ENCODE measurements at regions not wholly inside any gene's neighbourhood (a gene's known extent, or its start where the extent isn't known, plus 50 kb on each side); places are given as distances from the start of the nearest gene placed in this dataset.
"Not testable (repeated sequence)": the region's sequence is repeated elsewhere in the genome, so short reads cannot be mapped to it uniquely, and the experiment has no call there.

DNA sequence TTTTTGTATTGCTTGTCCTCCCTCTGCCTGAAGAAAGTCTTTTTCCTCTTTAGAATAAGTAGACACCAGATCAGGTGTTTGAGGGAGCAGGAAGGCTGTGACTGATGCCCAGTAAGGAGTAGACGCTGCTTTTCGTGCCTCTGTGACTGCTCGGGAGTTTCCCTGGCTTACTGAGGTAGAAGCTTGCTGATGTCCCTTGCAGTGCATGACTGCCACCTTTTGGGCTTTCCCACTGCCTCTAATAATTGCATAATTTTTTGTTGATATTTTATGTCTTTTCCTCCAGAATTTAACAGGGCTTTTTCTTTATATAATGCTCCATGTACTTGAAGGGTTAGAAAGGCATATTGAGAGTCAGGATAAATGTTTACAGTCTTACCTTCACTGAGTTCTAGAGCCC, 1240.2 kb downstream of the CDY2B start:
- Histone ChIP-seq H3K79me2 (ENCODE audit: control insufficient read depth in 1 of 2, insufficient read depth in 2 of 2, low read length in 2 of 2) (no peaks in the 10 kb centered on the region), H3K9ac (replicated peaks in 1 of 4; ENCODE audit: extremely low read depth in 1 of 4, low read depth in 3 of 4, low read length in 3 of 4) (no peak overlapping the region), H3K27me3 (replicated peaks in 1 of 4; ENCODE audit: control insufficient read depth in 3 of 4, extremely low read depth in 1 of 4, insufficient read depth in 3 of 4, low read length in 3 of 4) (no peaks in the 10 kb centered on the region), H4K8ac (ENCODE audit: extremely low read depth, insufficient read depth, low read length) (no peak overlapping the region), H2AK5ac (ENCODE audit: low read depth, low read length) (no peak overlapping the region), H3K23me2 (ENCODE audit: low read depth, low read length) (no peaks in the 10 kb centered on the region), H2BK15ac (ENCODE audit: low read length) (no peak overlapping the region), H2BK120ac (replicated peaks; ENCODE audit: low read depth, low read length) (no peak overlapping the region), H3K56ac (replicated peaks; ENCODE audit: insufficient read length, low read depth, low read length) (no peak overlapping the region), H3K9me3 (ENCODE audit: insufficient read depth in 2 of 2, low read depth in 1 of 2, low read length in 1 of 2) (no peaks in the 10 kb centered on the region), H4K91ac (replicated peaks; ENCODE audit: insufficient read length, low read length) (no peak overlapping the region), H2BK5ac (ENCODE audit: low read depth, low read length) (no peak overlapping the region), H3K4me1 (replicated peaks in 1 of 4; ENCODE audit: control insufficient read depth in 3 of 4, insufficient read depth in 4 of 4, low read length in 3 of 4) (no peaks in the 10 kb centered on the region), H3K4ac (replicated peaks; ENCODE audit: insufficient read length, low read depth, low read length) (no peak overlapping the region), H2AFZ (ENCODE audit: low read length) (no peak overlapping the region), H3K18ac (ENCODE audit: extremely low read depth, low read length) (no peak overlapping the region), H2BK20ac (ENCODE audit: low read length) (no peak overlapping the region), H3K4me3 (ENCODE audit: extremely low read depth in 1 of 4, insufficient read depth in 2 of 4, low read depth in 3 of 4, low read length in 4 of 4) (no peak overlapping the region), H2BK12ac (ENCODE audit: low read depth, low read length) (no peak overlapping the region), H3K23ac (ENCODE audit: insufficient read length) (no peak overlapping the region), H4K20me1 (replicated peaks in 1 of 2; ENCODE audit: control insufficient read depth in 1 of 2, insufficient read depth in 2 of 2, low read length in 2 of 2) (no peaks in the 10 kb centered on the region), H3K14ac (ENCODE audit: insufficient read length) (no peak overlapping the region), H3K27ac (ENCODE audit: low read depth, low read length) (no peak overlapping the region), H4K5ac (ENCODE audit: insufficient read length, low read depth, low read length) (no peak overlapping the region), H3K4me2 (ENCODE audit: insufficient read depth in 1 of 2, low read depth in 2 of 2, low read length in 2 of 2) (no peak overlapping the region), H3K79me1 (ENCODE audit: low read depth, low read length) (no peaks in the 10 kb centered on the region), H3K36me3 (ENCODE audit: control insufficient read depth in 2 of 4, insufficient read depth in 4 of 4, low read length in 3 of 4) (no peaks in the 10 kb centered on the region)
- no peak for TF ChIP-seq CHD1 (IDR thresholded peaks at IDR 0.05; ENCODE audit: low read depth, low read length)
- peak; percentile 30 to 40; a peak in 3 of 4 replicates for TF ChIP-seq RAD21 (IDR thresholded peaks at IDR 0.05 in 1 of 2, conservative IDR thresholded peaks at IDR 0.05 in 1 of 2; ENCODE audit: low read depth in 2 of 2, low read length in 2 of 2)
- TF ChIP-seq BACH1 (IDR thresholded peaks at IDR 0.05; ENCODE audit: low read length) = no peak
- FAIRE-seq (peak; percentile 50), DNase-seq (ENCODE audit: low read depth in 1 of 2, low spot score in 2 of 2) (no peak)
- ChIA-PET POLR2A (ENCODE audit: partially characterized antibody) (no interaction called here), CTCF (ENCODE audit: partially characterized antibody) (no interaction called here)
- 90% methylated on average over 2 of the region's 3 CpGs; no CpG with 5 or more reads in 1 of the 2 experiments for WGBS, 2 experiments (ENCODE audit: extremely low coverage in 1 of 2, insufficient coverage in 1 of 2, insufficient read length in 1 of 2, insufficient replicate concordance in 2 of 2, low coverage in 1 of 2, low lambda C conversion rate in 2 of 2, missing lambda C conversion rate in 1 of 2)

DNA sequence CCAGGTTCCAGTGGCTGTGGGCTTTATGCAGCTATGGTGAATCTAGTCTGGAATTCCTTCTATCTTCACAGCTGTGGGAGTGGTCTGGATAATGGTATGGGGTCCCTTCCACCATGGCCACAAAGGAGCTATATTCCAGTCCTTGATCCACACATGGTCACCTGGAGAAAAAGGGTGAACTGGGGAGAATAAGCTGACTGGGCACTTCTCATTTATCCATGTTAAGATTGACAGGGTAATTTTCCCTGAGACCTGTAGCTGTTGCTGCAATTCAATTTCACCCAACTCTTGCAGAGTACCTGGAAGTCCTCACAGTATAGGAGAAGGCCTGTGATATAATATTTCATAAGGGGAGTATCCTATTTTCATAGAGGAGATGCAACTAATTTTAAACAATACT, 1241.3 kb downstream of the CDY2B start:
- H3K4me3 ChIP-seq (ENCODE audit: extremely low read depth in 1 of 4, insufficient read depth in 2 of 4, low read depth in 3 of 4, low read length in 4 of 4) = not testable (repeated sequence)

More for the DNA sequence above, 1241.3 kb downstream of the CDY2B start:
- H3K23me2 ChIP-seq (ENCODE audit: low read depth, low read length); H2AK5ac ChIP-seq (ENCODE audit: low read depth, low read length); H3K27me3 ChIP-seq (replicated peaks in 1 of 4; ENCODE audit: control insufficient read depth in 3 of 4, extremely low read depth in 1 of 4, insufficient read depth in 3 of 4, low read length in 3 of 4); H3K27ac ChIP-seq (ENCODE audit: low read depth, low read length); H2BK5ac ChIP-seq (ENCODE audit: low read depth, low read length); H4K8ac ChIP-seq (ENCODE audit: extremely low read depth, insufficient read depth, low read length); H3K79me1 ChIP-seq (ENCODE audit: low read depth, low read length); H3K18ac ChIP-seq (ENCODE audit: extremely low read depth, low read length); POLR2A ChIA-PET (ENCODE audit: partially characterized antibody); CTCF ChIA-PET (ENCODE audit: partially characterized antibody); H2BK120ac ChIP-seq (replicated peaks; ENCODE audit: low read depth, low read length); H3K56ac ChIP-seq (replicated peaks; ENCODE audit: insufficient read length, low read depth, low read length); H3K14ac ChIP-seq (ENCODE audit: insufficient read length); H3K4ac ChIP-seq (replicated peaks; ENCODE audit: insufficient read length, low read depth, low read length); H4K20me1 ChIP-seq (replicated peaks in 1 of 2; ENCODE audit: control insufficient read depth in 1 of 2, insufficient read depth in 2 of 2, low read length in 2 of 2); H3K36me3 ChIP-seq (ENCODE audit: control insufficient read depth in 2 of 4, insufficient read depth in 4 of 4, low read length in 3 of 4); H3K9me3 ChIP-seq (ENCODE audit: insufficient read depth in 2 of 2, low read depth in 1 of 2, low read length in 1 of 2); H2BK12ac ChIP-seq (ENCODE audit: low read depth, low read length); H4K91ac ChIP-seq (replicated peaks; ENCODE audit: insufficient read length, low read length); H3K4me1 ChIP-seq (replicated peaks in 1 of 4; ENCODE audit: control insufficient read depth in 3 of 4, insufficient read depth in 4 of 4, low read length in 3 of 4); H2BK15ac ChIP-seq (ENCODE audit: low read length); H3K79me2 ChIP-seq (ENCODE audit: control insufficient read depth in 1 of 2, insufficient read depth in 2 of 2, low read length in 2 of 2); H3K4me2 ChIP-seq (ENCODE audit: insufficient read depth in 1 of 2, low read depth in 2 of 2, low read length in 2 of 2); FAIRE-seq; DNase-seq (ENCODE audit: low read depth in 1 of 2, low spot score in 2 of 2); H2BK20ac ChIP-seq (ENCODE audit: low read length); H2AFZ ChIP-seq (ENCODE audit: low read length); H3K23ac ChIP-seq (ENCODE audit: insufficient read length); H3K9ac ChIP-seq (replicated peaks in 1 of 4; ENCODE audit: extremely low read depth in 1 of 4, low read depth in 3 of 4, low read length in 3 of 4); H4K5ac ChIP-seq (ENCODE audit: insufficient read length, low read depth, low read length): not testable (repeated sequence)
